ENCODE measurements at regions not wholly inside any gene's neighbourhood (a gene's known extent, or its start where the extent isn't known, plus 50 kb on each side); places are given as distances from the start of the nearest gene placed in this dataset.

- CTCF ChIA-PET: interaction anchor here (1.2 kb wide), 1 partner anchor 9 kb away, joined by 5 read pairs; no protein-coding TSS in a partner anchor
- POLR2A ChIA-PET: no interaction called here
- TF ChIP-seq CTCF (IDR thresholded peaks at IDR 0.05; ENCODE audit: control extremely low read depth, extremely low read depth, low read depth, missing control alignments): no peak
- DNase-seq (ENCODE audit: extremely low spot score): no peak
Observed at GRCh38 chr9:134226221-134226930, 62.0 kb upstream of the RNU6ATAC start.

GRCh38 chr9:134227451-134228411 is 63.4 kb upstream of the RNU6ATAC start:
- POLR2A ChIA-PET: no interaction called here
- CTCF ChIA-PET: interaction anchor here (1.0 kb wide), 1 partner anchor 57 kb away, joined by 3 read pairs; no protein-coding TSS in a partner anchor
- no peak for TF ChIP-seq CTCF (IDR thresholded peaks at IDR 0.05; ENCODE audit: control extremely low read depth, extremely low read depth, low read depth, missing control alignments)
- no peak for DNase-seq (ENCODE audit: extremely low spot score)

- TF ChIP-seq CTCF (IDR thresholded peaks at IDR 0.05; ENCODE audit: control extremely low read depth, extremely low read depth, low read depth, missing control alignments): no peak
- ChIA-PET POLR2A (no interaction called here), CTCF (no interaction called here)
Observed at GRCh38 chr9:134228649-134229048, 64.3 kb upstream of the RNU6ATAC start.

GRCh38 chr9:134229466-134230091 is 65.2 kb upstream of the RNU6ATAC start:
- POLR2A ChIA-PET: no interaction called here
- CTCF ChIA-PET: no interaction called here
- no peak for TF ChIP-seq CTCF (IDR thresholded peaks at IDR 0.05; ENCODE audit: control extremely low read depth, extremely low read depth, low read depth, missing control alignments)
- DNase-seq (ENCODE audit: extremely low spot score): no peak

More at GRCh38 chr9:134228649-134229048, 64.3 kb upstream of the RNU6ATAC start:
- no peak for DNase-seq (ENCODE audit: extremely low spot score)

- DNase-seq (ENCODE audit: extremely low spot score): no peak
- no peak for TF ChIP-seq CTCF (IDR thresholded peaks at IDR 0.05; ENCODE audit: control extremely low read depth, extremely low read depth, low read depth, missing control alignments)
- ChIA-PET POLR2A (no interaction called here), CTCF (no interaction called here)
Observed at GRCh38 chr9:134230092-134230941, 66.0 kb upstream of the RNU6ATAC start.

All from GM10248 (cell line).